ENCODE measurements at regions not wholly inside any gene's neighbourhood (a gene's known extent, or its start where the extent isn't known, plus 50 kb on each side); places are given as distances from the start of the nearest gene placed in this dataset.

DNA sequence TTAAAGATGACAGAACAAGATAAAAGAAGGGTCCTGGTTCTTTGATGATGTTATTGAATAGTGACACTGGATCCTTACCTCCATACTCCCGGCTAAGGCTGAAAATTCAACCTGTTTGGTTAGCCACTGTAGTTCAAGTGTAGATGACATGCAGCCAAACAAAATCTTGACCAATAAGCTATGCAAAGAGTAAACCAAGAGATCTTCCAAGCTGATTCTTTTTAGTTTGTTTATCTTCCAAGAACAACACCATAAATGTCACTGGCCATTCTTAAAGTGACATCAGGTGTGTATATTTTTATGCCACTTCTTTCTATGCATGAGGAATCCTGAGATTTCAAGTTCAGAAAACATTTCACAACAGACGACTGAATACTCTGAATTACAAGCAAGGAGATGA lies 141.5 kb upstream of the FST start:
- Histone ChIP-seq H3K9me3 (peaks cover 0 to 5% (median 0%) of the 10 kb centered on the region in 12 donors), H3K36me3 (no peaks in the 10 kb centered on the region), H3K27ac (no peak overlapping the region), H3K27me3 (no peaks in the 10 kb centered on the region), H3K4me3 (no peak overlapping the region), H3K4me1 (peaks cover 0 to 8% (median 0%) of the 10 kb centered on the region in 12 donors)
- TF ChIP-seq, protein P1, sequence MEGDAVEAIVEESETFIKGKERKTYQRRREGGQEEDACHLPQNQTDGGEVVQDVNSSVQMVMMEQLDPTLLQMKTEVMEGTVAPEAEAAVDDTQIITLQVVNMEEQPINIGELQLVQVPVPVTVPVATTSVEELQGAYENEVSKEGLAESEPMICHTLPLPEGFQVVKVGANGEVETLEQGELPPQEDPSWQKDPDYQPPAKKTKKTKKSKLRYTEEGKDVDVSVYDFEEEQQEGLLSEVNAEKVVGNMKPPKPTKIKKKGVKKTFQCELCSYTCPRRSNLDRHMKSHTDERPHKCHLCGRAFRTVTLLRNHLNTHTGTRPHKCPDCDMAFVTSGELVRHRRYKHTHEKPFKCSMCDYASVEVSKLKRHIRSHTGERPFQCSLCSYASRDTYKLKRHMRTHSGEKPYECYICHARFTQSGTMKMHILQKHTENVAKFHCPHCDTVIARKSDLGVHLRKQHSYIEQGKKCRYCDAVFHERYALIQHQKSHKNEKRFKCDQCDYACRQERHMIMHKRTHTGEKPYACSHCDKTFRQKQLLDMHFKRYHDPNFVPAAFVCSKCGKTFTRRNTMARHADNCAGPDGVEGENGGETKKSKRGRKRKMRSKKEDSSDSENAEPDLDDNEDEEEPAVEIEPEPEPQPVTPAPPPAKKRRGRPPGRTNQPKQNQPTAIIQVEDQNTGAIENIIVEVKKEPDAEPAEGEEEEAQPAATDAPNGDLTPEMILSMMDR (IDR thresholded peaks at IDR 0.05): no peak
- TF ChIP-seq POLR2A (IDR thresholded peaks at IDR 0.05): no peak
- no peak for DNase-seq
- WGBS, 4 donors: 77 to 84% (median 78%) methylated on average over 2 of the region's 2 CpGs
- intact Hi-C loops (cut with DNase I): no loop called here
- ATAC-seq: no peak

GRCh38 chr5:53339962-53340540 lies 140.4 kb upstream of the FST start:
- DNase-seq (no peak), ATAC-seq (no peak)
- no peak overlapping the region for H3K4me3 ChIP-seq
- H3K27ac ChIP-seq: no peak overlapping the region
- 58 to 65% (median 62%) methylated on average over 2 of the region's 2 CpGs for WGBS, 4 donors
- no peaks in the 10 kb centered on the region for H3K36me3 ChIP-seq
- H3K27me3 ChIP-seq: no peaks in the 10 kb centered on the region
- TF ChIP-seq, protein P1 (IDR thresholded peaks at IDR 0.05): no peak
- no peak for TF ChIP-seq POLR2A (IDR thresholded peaks at IDR 0.05)
- H3K9me3 ChIP-seq: peaks cover 0 to 6% (median 0%) of the 10 kb centered on the region in 12 donors
- intact Hi-C loops (cut with DNase I): no loop called here
- H3K4me1 ChIP-seq: peaks cover 0 to 8% (median 0%) of the 10 kb centered on the region in 12 donors

- Histone ChIP-seq H3K4me3 (no peak overlapping the region), H3K9me3 (peaks cover 0 to 6% (median 0%) of the 10 kb centered on the region in 12 donors), H3K27ac (no peak overlapping the region), H3K36me3 (no peaks in the 10 kb centered on the region), H3K27me3 (no peaks in the 10 kb centered on the region), H3K4me1 (peaks cover 0 to 8% (median 0%) of the 10 kb centered on the region in 12 donors)
- ATAC-seq: no peak
- no peak for DNase-seq
- intact Hi-C loops (cut with DNase I): no loop called here
- TF ChIP-seq, protein P1 (IDR thresholded peaks at IDR 0.05): no peak
- no peak for TF ChIP-seq POLR2A (IDR thresholded peaks at IDR 0.05)
- WGBS, 4 donors: 90 to 96% (median 95%) methylated on average over 3 of the region's 3 CpGs
Measured at GRCh38 chr5:53340956-53341750, 139.3 kb upstream of the FST start.

DNA sequence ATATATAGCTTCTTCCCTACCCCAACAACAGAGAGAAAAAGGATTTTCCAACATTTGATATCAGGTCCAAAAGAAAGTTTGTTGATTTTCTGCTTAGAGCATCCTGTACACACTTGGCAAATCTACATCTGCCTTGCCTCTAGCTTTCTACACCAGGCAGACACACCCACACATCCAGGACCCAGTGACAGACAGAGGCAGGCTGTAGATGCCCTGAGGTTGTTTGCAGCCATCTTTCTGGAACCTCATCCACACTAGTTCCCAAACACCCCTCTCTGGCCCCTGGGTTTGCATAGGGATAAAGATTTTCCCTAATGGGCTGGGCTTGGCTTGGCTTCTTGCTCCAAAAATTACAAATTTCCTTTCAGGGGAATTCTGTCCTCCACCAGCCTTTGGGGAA lies 138.2 kb upstream of the FST start:
- DNase-seq (no peak), ATAC-seq (no peak)
- Histone ChIP-seq H3K36me3 (no peaks in the 10 kb centered on the region), H3K4me1 (peaks cover 0 to 8% (median 0%) of the 10 kb centered on the region in 12 donors), H3K27me3 (no peaks in the 10 kb centered on the region), H3K4me3 (no peak overlapping the region), H3K27ac (no peak overlapping the region), H3K9me3 (peaks cover 0 to 6% (median 0%) of the 10 kb centered on the region in 12 donors)
- TF ChIP-seq POLR2A (IDR thresholded peaks at IDR 0.05): no peak
- TF ChIP-seq, protein P1 (IDR thresholded peaks at IDR 0.05): no peak
- intact Hi-C loops (cut with DNase I): no loop called here

Measured in heart left ventricle (tissue), 16 donors.